H1 (cell line): ENCODE measurements at regions not wholly inside any gene's neighbourhood (a gene's known extent, or its start where the extent isn't known, plus 50 kb on each side); places are given as distances from the start of the nearest gene placed in this dataset.

Experiments used
- CBX5 ChIP-seq: fragments of 300-800, 300-1000 bp; sonication (generic); IDR thresholded peaks from 2 replicates; pipeline ENCODE4 v1.7.1; 2016; ENCODE audit warnings: antibody characterized with exemption, low read length, low read depth
- CREB1 ChIP-seq: IDR thresholded peaks from 2 replicates; pipeline ENCODE4 v1.6.1; 2012; ENCODE audit warnings: inconsistent platforms
- EZH2 ChIP-seq: fragments of 200-600 bp; sonication (generic); IDR thresholded peaks from 2 replicates; pipeline ENCODE4 v1.7.1; 2012; ENCODE audit warnings: low read depth, mild to moderate bottlenecking, moderate library complexity, low read length, inconsistent platforms; ENCODE audit not compliant: severe bottlenecking
- POLR2AphosphoS5 ChIP-seq: IDR thresholded peaks from 2 replicates; pipeline ENCODE4 v1.6.1; 2011; ENCODE audit warnings: low read depth, low read length
- SP1 ChIP-seq: IDR thresholded peaks from 2 replicates; pipeline ENCODE4 v1.6.1; 2011; ENCODE audit warnings: low read depth, low read length
- YY1 ChIP-seq: IDR thresholded peaks from 2 replicates; pipeline ENCODE4 v1.6.1; 2011; ENCODE audit warnings: low read depth, mild to moderate bottlenecking, low read length
- ZNF274 ChIP-seq: IDR thresholded peaks from 2 replicates; pipeline ENCODE4 v1.7.0; 2012; ENCODE audit warnings: low read length, borderline replicate concordance; ENCODE audit errors: extremely low read depth
- TF ChIP-seq, protein P1 (sequence below): IDR thresholded peaks from 2 replicates; pipeline ENCODE4 v1.6.1; 2011; ENCODE audit warnings: low read depth, mild to moderate bottlenecking, low read length; ENCODE audit not compliant: insufficient read depth

GRCh38 chr6:71468038-71468437 is 179.4 kb downstream of the OGFRL1 start:
- no peak for TF ChIP-seq EZH2
- no peak for TF ChIP-seq ZNF274
- TF ChIP-seq, protein P1, sequence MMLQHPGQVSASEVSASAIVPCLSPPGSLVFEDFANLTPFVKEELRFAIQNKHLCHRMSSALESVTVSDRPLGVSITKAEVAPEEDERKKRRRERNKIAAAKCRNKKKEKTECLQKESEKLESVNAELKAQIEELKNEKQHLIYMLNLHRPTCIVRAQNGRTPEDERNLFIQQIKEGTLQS: no peak
- no peak for TF ChIP-seq CREB1
- no peak for TF ChIP-seq SP1
- TF ChIP-seq YY1: no peak
- TF ChIP-seq POLR2AphosphoS5: no peak
- no peak for TF ChIP-seq CBX5
